ENCODE measurements at regions not wholly inside any gene's neighbourhood (a gene's known extent, or its start where the extent isn't known, plus 50 kb on each side); places are given as distances from the start of the nearest gene placed in this dataset.

DNA sequence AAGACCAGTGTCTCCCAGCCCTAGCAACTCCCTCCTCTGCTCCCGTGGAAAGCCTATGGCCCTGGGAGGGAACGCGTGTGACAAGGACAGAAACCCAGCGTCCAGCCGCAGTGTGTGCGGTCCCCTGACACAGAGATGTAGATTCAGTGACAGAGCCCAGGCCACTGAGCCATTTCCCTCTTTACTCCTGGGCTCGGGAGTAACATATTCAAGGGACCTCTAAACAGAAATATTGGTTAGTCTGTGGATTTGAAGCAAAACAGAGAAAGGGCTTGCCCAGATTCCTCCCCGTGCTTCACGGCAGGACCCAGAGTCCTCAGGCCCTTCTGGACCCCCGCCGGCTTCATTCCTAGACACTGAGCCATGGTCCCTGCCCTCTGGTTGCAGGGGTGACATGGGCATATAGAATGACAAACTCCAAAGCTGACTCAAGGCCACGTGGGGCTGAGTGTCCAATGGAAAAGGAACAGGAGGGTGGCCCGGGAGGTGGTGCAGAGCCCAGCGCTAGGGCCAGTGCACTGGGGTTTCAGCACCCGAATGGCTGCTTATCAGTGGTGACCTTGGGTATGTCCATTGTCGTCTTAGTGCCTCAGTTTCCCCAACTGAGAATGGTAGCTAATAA lies 248.2 kb downstream of the QKI start:
- no peak for DNase-seq

DNA sequence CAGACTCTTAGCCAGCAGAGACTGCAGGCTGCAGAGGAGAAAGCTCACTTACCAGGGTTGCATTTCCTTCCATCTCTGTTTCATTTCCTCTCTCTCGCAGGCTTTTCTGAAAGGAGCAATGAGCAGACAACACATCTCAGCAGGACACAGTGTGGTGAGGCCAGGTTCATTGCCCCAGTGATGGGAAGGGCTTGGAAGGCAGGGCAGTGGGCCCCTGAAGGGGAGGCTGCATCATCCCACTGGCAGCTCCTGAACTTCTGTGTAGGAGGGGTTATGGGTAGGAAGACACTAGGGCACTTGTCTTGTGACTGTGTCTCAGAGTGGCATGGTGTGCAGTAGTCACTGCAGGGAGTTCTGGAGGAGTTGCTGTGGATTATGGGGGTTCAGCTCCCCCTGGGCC lies 246.8 kb downstream of the QKI start:
- DNase-seq, result no peak

- DNase-seq, result no peak
Measured at GRCh38 chr6:163659803-163660202, 245.3 kb downstream of the QKI start.

DNA sequence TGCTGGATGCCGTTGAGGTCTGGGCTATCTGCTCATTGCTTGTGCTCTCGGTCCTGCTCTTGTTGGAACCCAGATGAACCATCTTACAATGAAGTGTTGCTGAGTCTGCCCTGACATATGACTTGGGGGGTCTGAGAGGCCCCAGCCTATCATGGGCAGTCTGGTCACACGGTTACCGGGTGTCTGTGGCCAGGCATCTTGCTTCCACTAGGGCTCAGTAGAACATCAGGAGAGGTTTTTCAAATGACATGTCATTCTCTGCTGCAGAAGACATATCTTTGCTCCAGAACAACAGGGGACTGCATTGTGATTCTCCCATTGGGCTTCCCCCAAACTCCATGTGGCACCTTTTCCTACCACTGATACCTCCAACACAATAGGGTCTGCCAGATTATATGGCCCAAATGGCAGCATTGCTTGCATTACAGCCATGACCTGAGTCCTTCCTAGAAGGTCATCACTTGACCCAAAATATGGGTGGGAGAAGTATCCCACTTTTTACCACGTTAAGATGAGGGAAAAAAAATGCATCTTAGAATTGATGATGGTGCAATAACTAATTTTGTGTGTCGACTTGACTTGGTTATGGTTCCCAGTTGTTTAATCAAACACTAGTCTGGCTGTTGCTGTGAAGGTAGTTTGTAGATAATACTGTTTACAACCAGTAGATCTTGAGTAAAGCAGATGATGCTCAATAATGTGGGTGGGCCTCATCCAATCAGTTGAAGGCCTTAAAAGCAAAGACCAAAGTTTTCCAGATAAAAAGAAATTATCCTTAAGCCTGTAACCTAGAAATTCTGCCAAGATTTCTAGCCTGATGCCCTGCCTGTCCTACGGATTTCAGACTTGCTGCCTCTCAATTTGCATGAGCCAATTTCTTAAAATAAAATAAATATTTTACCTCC lies 241.0 kb downstream of the QKI start:
- no peak for DNase-seq

- DNase-seq, result no peak
Measured at GRCh38 chr6:163651915-163652668, 237.6 kb downstream of the QKI start.

GRCh38 chr6:163651426-163651825 lies 236.9 kb downstream of the QKI start:
- DNase-seq, result no peak

DNA sequence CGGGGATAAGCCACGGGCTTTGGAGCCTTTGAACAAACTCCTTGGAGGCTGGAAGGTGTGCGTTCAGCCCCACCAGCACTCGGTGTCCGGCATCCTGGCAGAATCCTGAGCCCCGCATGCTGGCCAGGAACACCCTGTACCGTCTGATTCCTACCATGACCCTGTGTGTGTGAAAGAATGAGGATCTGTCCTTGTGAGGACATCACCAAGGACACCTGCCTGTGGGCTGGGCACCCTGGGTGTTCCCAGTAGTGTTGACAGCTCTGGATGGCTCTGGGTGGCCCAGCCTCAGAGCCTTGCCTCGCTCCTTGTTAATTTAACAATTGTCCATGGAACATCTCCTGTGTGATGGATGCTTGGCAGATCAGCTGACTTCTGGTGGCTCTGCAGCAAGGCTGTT lies 234.3 kb downstream of the QKI start:
- no peak for DNase-seq

DNA sequence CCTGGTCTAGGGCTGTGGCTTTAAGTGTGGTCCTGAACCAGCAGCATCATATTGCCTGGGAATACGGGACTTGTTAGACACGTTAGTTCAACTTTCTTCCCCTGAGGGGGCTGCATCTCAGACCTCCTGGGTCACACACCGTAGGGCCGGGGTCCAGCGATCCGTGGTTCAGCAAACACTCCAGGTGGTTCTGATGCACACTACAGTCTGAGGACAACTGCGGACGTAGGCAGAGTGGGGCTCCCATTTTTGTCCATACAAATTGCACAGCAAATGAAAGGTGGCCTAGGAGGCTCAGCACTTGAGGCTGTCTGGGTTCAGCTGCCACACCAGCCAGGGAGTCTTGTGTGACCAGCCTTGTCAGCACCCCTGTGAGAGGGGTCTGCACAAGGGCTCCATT lies 233.1 kb downstream of the QKI start:
- no peak for DNase-seq

DNA sequence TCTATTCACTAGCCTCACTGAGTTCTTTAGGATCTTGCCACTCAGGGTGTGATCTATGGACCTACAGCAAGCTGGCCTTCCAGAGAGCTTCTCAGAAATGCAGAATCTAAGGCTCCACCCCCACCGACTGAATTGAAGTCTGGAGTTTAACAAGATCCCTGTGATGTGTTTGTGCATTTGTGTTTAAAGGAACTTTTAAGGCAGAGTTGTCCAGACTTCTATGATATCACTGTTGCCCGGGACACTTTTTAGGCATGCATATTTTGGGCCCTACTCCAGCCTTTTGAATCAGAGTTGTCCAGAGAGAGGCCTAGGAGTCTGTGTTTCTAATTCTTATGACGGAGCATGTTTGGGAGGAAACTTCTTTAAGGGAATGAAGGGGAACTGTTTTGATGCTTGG lies 232.3 kb downstream of the QKI start:
- no peak for DNase-seq

GRCh38 chr6:163646133-163646532 lies 231.6 kb downstream of the QKI start:
- no peak for DNase-seq

GRCh38 chr6:163645560-163645959 lies 231.0 kb downstream of the QKI start:
- DNase-seq, result no peak

GRCh38 chr6:163643866-163644265 lies 229.3 kb downstream of the QKI start:
- DNase-seq, result no peak

DNA sequence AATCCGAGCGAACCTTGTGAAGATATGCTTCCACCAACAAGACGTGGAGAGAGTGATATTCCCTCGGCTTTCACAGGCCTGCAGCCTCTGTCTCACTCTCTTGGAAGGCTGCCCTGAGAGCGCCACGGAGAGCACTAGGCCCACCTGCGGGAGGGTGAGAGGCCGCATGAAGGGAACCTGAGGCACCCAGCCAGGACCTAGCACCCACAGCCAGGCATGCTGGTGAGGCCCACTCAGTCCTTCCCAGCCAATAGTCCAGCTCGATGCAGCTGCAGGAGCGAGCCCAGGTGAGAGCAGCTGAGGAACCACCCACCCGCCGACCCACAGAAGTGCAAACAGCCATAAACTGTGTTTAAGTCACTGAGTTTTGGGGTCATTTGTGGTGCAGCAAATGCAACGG lies 227.2 kb downstream of the QKI start:
- no peak for DNase-seq

- no peak for DNase-seq
Measured at GRCh38 chr6:163640641-163641040, 226.1 kb downstream of the QKI start.

DNA sequence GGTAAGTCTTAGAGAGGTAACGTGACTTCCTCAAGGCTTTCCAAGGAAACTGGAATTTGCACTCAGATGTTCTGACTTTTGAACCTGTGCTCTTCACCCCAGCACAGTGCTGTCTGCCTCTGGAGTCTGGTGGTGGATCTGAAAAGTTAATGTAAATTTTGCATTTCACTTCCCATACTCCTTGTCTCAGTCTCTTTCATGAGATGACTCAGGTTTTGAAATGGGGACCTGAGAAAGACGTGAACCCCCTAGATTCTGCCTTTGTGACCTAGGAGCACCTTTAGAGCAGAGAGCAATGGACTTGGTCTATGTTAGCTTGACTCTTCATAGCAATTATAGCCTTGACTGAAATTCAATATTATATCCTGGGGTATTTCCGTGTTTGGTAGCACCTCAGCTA lies 223.0 kb downstream of the QKI start:
- no peak for DNase-seq

- DNase-seq, result no peak
Measured at GRCh38 chr6:163635731-163636364, 221.3 kb downstream of the QKI start.

- DNase-seq, result no peak
Measured at GRCh38 chr6:163635315-163635714, 220.8 kb downstream of the QKI start.

GRCh38 chr6:163634211-163635171 lies 220.0 kb downstream of the QKI start:
- DNase-seq, result no peak

GRCh38 chr6:163630991-163631390 lies 216.5 kb downstream of the QKI start:
- DNase-seq, result no peak

GRCh38 chr6:163630572-163630971 lies 216.1 kb downstream of the QKI start:
- DNase-seq, result no peak

GRCh38 chr6:163630096-163630495 lies 215.6 kb downstream of the QKI start:
- DNase-seq, result no peak
